Prostate gland (tissue), 2 donors: ENCODE measurements at regions not wholly inside any gene's neighbourhood (a gene's known extent, or its start where the extent isn't known, plus 50 kb on each side); places are given as distances from the start of the nearest gene placed in this dataset.

Experiments
- POLR2AphosphoS5 ChIP-seq: sonication (generic); formaldehyde crosslinking; IDR thresholded peaks from one replicate; pipeline ENCODE4 v1.6.1; 2017; ENCODE audit warnings: antibody characterized with exemption
- TF ChIP-seq, protein P1 (sequence below), 4 experiments: fragments of 200-600 bp in 2 of 4; fragments of 450-650 bp in 2 of 4; sonication (generic) in 2 of 4; IDR thresholded peaks; 1 replicate in 3 of 4; 2 replicates in 1 of 4; pipeline ENCODE4 v1.5.1; 2016 to 2019; ENCODE audit warnings: antibody characterized with exemption in 4 of 4, mild to moderate bottlenecking in 2 of 4, moderate library complexity in 2 of 4

DNA sequence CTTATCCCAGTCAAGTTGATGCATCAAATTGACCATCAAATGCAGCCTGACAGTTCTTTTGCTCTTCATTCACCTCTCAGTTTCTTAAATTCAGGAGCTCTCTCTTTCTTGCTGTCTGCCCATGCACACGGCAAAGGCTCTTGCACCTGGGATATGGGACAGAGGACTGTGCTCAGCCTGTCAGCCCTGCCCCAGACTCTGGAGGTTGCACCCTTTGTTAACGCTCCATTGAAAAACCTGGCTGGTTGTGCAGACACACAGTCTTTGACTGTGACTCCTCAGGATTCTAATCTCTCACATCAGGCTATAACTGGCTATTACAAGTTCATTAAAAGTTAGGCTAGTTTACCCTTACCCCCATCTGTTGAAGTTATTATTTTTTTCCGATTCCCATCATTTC lies 1032.5 kb downstream of the SOCS6 start:
- TF ChIP-seq, protein P1, sequence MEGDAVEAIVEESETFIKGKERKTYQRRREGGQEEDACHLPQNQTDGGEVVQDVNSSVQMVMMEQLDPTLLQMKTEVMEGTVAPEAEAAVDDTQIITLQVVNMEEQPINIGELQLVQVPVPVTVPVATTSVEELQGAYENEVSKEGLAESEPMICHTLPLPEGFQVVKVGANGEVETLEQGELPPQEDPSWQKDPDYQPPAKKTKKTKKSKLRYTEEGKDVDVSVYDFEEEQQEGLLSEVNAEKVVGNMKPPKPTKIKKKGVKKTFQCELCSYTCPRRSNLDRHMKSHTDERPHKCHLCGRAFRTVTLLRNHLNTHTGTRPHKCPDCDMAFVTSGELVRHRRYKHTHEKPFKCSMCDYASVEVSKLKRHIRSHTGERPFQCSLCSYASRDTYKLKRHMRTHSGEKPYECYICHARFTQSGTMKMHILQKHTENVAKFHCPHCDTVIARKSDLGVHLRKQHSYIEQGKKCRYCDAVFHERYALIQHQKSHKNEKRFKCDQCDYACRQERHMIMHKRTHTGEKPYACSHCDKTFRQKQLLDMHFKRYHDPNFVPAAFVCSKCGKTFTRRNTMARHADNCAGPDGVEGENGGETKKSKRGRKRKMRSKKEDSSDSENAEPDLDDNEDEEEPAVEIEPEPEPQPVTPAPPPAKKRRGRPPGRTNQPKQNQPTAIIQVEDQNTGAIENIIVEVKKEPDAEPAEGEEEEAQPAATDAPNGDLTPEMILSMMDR (IDR thresholded peaks at IDR 0.05): no peak
- TF ChIP-seq POLR2AphosphoS5: no peak
